ENCODE measurements at regions not wholly inside any gene's neighbourhood (a gene's known extent, or its start where the extent isn't known, plus 50 kb on each side); places are given as distances from the start of the nearest gene placed in this dataset.

DNA sequence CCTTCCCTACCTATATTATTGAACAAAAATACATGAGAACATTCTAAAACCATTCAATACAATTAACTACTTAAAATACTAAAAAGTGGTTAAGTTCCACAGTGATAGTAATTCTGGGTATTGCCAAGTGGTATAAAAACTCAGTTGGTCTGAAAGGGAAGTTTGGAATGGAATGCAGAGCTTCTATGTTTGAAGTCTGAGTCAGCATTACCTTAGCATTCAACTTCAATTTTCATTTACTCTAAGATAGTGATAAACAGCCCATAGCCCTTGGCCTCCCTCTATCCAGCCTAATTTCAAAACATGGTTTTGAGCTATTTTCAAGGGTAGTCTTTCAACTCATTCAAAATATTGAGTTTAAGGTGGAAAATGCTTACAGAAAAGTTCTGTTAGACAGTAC, 140.4 kb upstream of the ASCC3 start:
- no peak for ATAC-seq
- TF ChIP-seq TCF4 (CRISPR knock-in tag; IDR thresholded peaks at IDR 0.05; ENCODE audit: borderline replicate concordance) (no peak), OSR1 (CRISPR knock-in tag; IDR thresholded peaks at IDR 0.05) (no peak), ARNTL (CRISPR knock-in tag; IDR thresholded peaks at IDR 0.05; ENCODE audit: borderline replicate concordance, low read depth) (no peak), CREB5 (CRISPR knock-in tag; IDR thresholded peaks at IDR 0.05; ENCODE audit: low read depth) (no peak), PATZ1 (CRISPR knock-in tag; IDR thresholded peaks at IDR 0.05; ENCODE audit: borderline replicate concordance) (no peak), ESRRG (CRISPR knock-in tag; IDR thresholded peaks at IDR 0.05) (no peak), ZFP30 (CRISPR knock-in tag; IDR thresholded peaks at IDR 0.05) (no peak), ZFP3 (CRISPR knock-in tag; IDR thresholded peaks at IDR 0.05) (no peak), ZNF565 (CRISPR knock-in tag; conservative IDR thresholded peaks at IDR 0.05; ENCODE audit: low read depth) (no peak), ZC3H10 (CRISPR knock-in tag; IDR thresholded peaks at IDR 0.05) (no peak), ZNF8 (CRISPR knock-in tag; IDR thresholded peaks at IDR 0.05) (no peak), RARB (CRISPR knock-in tag; IDR thresholded peaks at IDR 0.05) (no peak)
- TF ChIP-seq, protein P1, sequence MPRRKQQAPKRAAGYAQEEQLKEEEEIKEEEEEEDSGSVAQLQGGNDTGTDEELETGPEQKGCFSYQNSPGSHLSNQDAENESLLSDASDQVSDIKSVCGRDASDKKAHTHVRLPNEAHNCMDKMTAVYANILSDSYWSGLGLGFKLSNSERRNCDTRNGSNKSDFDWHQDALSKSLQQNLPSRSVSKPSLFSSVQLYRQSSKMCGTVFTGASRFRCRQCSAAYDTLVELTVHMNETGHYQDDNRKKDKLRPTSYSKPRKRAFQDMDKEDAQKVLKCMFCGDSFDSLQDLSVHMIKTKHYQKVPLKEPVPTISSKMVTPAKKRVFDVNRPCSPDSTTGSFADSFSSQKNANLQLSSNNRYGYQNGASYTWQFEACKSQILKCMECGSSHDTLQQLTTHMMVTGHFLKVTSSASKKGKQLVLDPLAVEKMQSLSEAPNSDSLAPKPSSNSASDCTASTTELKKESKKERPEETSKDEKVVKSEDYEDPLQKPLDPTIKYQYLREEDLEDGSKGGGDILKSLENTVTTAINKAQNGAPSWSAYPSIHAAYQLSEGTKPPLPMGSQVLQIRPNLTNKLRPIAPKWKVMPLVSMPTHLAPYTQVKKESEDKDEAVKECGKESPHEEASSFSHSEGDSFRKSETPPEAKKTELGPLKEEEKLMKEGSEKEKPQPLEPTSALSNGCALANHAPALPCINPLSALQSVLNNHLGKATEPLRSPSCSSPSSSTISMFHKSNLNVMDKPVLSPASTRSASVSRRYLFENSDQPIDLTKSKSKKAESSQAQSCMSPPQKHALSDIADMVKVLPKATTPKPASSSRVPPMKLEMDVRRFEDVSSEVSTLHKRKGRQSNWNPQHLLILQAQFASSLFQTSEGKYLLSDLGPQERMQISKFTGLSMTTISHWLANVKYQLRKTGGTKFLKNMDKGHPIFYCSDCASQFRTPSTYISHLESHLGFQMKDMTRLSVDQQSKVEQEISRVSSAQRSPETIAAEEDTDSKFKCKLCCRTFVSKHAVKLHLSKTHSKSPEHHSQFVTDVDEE (CRISPR knock-in tag; IDR thresholded peaks at IDR 0.05), result no peak
- TF ChIP-seq, protein P2, sequence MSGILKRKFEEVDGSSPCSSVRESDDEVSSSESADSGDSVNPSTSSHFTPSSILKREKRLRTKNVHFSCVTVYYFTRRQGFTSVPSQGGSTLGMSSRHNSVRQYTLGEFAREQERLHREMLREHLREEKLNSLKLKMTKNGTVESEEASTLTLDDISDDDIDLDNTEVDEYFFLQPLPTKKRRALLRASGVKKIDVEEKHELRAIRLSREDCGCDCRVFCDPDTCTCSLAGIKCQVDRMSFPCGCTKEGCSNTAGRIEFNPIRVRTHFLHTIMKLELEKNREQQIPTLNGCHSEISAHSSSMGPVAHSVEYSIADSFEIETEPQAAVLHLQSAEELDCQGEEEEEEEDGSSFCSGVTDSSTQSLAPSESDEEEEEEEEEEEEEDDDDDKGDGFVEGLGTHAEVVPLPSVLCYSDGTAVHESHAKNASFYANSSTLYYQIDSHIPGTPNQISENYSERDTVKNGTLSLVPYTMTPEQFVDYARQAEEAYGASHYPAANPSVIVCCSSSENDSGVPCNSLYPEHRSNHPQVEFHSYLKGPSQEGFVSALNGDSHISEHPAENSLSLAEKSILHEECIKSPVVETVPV (CRISPR knock-in tag; IDR thresholded peaks at IDR 0.05), result no peak
- TF ChIP-seq, protein P3, sequence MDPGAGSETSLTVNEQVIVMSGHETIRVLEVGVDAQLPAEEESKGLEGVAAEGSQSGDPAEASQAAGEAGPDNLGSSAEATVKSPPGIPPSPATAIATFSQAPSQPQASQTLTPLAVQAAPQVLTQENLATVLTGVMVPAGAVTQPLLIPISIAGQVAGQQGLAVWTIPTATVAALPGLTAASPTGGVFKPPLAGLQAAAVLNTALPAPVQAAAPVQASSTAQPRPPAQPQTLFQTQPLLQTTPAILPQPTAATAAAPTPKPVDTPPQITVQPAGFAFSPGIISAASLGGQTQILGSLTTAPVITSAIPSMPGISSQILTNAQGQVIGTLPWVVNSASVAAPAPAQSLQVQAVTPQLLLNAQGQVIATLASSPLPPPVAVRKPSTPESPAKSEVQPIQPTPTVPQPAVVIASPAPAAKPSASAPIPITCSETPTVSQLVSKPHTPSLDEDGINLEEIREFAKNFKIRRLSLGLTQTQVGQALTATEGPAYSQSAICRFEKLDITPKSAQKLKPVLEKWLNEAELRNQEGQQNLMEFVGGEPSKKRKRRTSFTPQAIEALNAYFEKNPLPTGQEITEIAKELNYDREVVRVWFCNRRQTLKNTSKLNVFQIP (CRISPR knock-in tag; IDR thresholded peaks at IDR 0.05; ENCODE audit: borderline replicate concordance, low read depth), result no peak

DNA sequence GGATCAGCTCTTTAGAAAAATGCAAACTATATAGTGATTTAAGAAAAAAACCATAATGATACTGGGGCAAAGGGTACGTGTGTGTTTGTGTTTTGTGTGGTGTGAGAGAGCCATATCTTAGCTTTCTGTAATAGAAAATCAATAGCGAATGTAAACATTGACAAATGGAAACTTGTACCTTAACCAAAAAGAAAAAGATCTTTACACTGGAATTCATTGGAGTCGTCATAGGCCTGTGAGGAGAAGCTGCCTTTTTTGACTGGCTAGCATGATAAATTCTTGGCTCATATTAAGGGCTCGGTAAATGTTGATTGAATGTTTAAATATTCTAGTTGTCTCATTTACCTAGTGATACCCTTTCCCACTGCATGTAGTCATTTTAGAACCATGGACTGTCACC, 161.8 kb upstream of the ASCC3 start:
- ATAC-seq, result no peak
- no peak for TF ChIP-seq OSR1 (CRISPR knock-in tag; IDR thresholded peaks at IDR 0.05)
- TF ChIP-seq ISL1 (CRISPR knock-in tag; IDR thresholded peaks at IDR 0.05), result no peak
- TF ChIP-seq, protein P3 (CRISPR knock-in tag; IDR thresholded peaks at IDR 0.05; ENCODE audit: borderline replicate concordance, low read depth), result no peak
- TF ChIP-seq CREB5 (CRISPR knock-in tag; IDR thresholded peaks at IDR 0.05; ENCODE audit: low read depth), result no peak
- no peak for TF ChIP-seq ZNF565 (CRISPR knock-in tag; conservative IDR thresholded peaks at IDR 0.05; ENCODE audit: low read depth)
- no peak for TF ChIP-seq ZFP30 (CRISPR knock-in tag; IDR thresholded peaks at IDR 0.05)
- TF ChIP-seq, protein P2 (CRISPR knock-in tag; IDR thresholded peaks at IDR 0.05), result no peak
- TF ChIP-seq, protein P1 (CRISPR knock-in tag; IDR thresholded peaks at IDR 0.05), result no peak
- no peak for TF ChIP-seq GLIS3 (CRISPR knock-in tag; IDR thresholded peaks at IDR 0.05)
- no peak for TF ChIP-seq ZC3H10 (CRISPR knock-in tag; IDR thresholded peaks at IDR 0.05)
- no peak for TF ChIP-seq PPARA (CRISPR knock-in tag; IDR thresholded peaks at IDR 0.05; ENCODE audit: borderline replicate concordance)
- TF ChIP-seq TOX (CRISPR knock-in tag; IDR thresholded peaks at IDR 0.05; ENCODE audit: borderline replicate concordance), result no peak
- TF ChIP-seq ZNF8 (CRISPR knock-in tag; IDR thresholded peaks at IDR 0.05), result no peak
- TF ChIP-seq ZFP3 (CRISPR knock-in tag; IDR thresholded peaks at IDR 0.05), result no peak
